HepG2 (cell line): ENCODE measurements at regions not wholly inside any gene's neighbourhood (a gene's known extent, or its start where the extent isn't known, plus 50 kb on each side); places are given as distances from the start of the nearest gene placed in this dataset.

Source experiments
- ATAC-seq: fragments of 200-7000 bp; cut with Tn5 transposase; 3 replicates; pipeline ENCODE4 v1.9.1; 2020; ENCODE audit warnings: mild to moderate bottlenecking, moderate library complexity
- BruUV-seq: library from RNA; stranded (reverse); fragments of 400-500 nt; replicated peaks from 2 replicates; lab custom pipeline; 2021; lab: Mats Ljungman, UMichigan
- CTCF ChIA-PET: fragments of 300-600 bp; formaldehyde crosslinking; extraction: SDS; loops from one replicate; lab custom pipeline; 2021; ENCODE audit warnings: low total read pairs, inconsistent platforms, low intra/inter-chr PET ratio; lab: Yijun Ruan, JAX
- POLR2A ChIA-PET: fragments of 350-600 bp; sonication (Branson Sonifier 250); formaldehyde crosslinking; loops from one replicate; lab custom pipeline; 2020; ENCODE audit warnings: antibody characterized with exemption, inconsistent platforms; lab: Yijun Ruan, JAX
- DNase-seq: peaks from one replicate; pipeline ENCODE4 v3.0.0-alpha.2; 2015; ENCODE audit warnings: low spot score
- FAIRE-seq: peaks from 3 replicates; lab custom pipeline; 2011; peaks lifted over from hg19 to GRCh38; lab: Jason Lieb, UNC
- H2AFZ ChIP-seq: one replicate; pipeline ENCODE4 v1.6.1; 2011; ENCODE audit warnings: low read length, inconsistent platforms
- H3K27ac ChIP-seq: fragments of 300-600 bp; 3 replicates; pipeline ENCODE4 v1.8.0; 2011; ENCODE audit warnings: mixed run types, mild to moderate bottlenecking, mixed read lengths, low read length, inconsistent platforms; ENCODE audit not compliant: insufficient read depth; ENCODE audit errors: extremely low read length
- H3K27me3 ChIP-seq, 2 experiments: fragments of 200-600 bp in 1 of 2; 2 replicates in 1 of 2; 3 replicates in 1 of 2; pipeline versions ENCODE4 v1.6.0 to v1.8.0; 2011; ENCODE audit warnings: low read length in 2 of 2, mild to moderate bottlenecking in 2 of 2, moderate library complexity in 2 of 2, inconsistent platforms in 1 of 2; ENCODE audit not compliant: insufficient read depth in 2 of 2, control insufficient read depth in 1 of 2
- H3K36me3 ChIP-seq, 2 experiments: fragments of 200-600 bp in 1 of 2; replicated peaks in 1 of 2; 2 replicates in 1 of 2; 3 replicates in 1 of 2; pipeline versions ENCODE4 v1.5.1 to v1.8.0; 2011; ENCODE audit warnings: low read length in 2 of 2, inconsistent platforms in 1 of 2; ENCODE audit not compliant: insufficient read depth in 2 of 2, control insufficient read depth in 1 of 2
- H3K4me1 ChIP-seq: 2 replicates; pipeline ENCODE4 v1.5.1; 2012; ENCODE audit warnings: low read length, inconsistent platforms; ENCODE audit not compliant: insufficient read depth
- H3K4me2 ChIP-seq: 2 replicates; pipeline ENCODE4 v1.6.0; 2011; ENCODE audit warnings: low read depth, low read length, inconsistent platforms
- H3K4me3 ChIP-seq, 3 experiments: fragments of 200-600 bp in 1 of 3; sonication (generic), shearing (Covaris generic) in 1 of 3; replicated peaks in 1 of 3; 2 replicates each; pipeline ENCODE4 v1.5.1; 2011 to 2016; ENCODE audit warnings: low read length in 3 of 3, inconsistent platforms in 2 of 3, low read depth in 2 of 3, mild to moderate bottlenecking in 2 of 3, control low read depth in 1 of 3, mixed read lengths in 1 of 3; ENCODE audit not compliant: insufficient read depth in 1 of 3
- H3K79me2 ChIP-seq: one replicate; pipeline ENCODE4 v1.6.1; 2011; ENCODE audit warnings: low read length, inconsistent platforms; ENCODE audit not compliant: insufficient read depth
- H3K9ac ChIP-seq: 2 replicates; pipeline ENCODE4 v1.6.0; 2011; ENCODE audit warnings: mild to moderate bottlenecking, low read depth, low read length, inconsistent platforms; ENCODE audit not compliant: insufficient read depth
- H3K9me3 ChIP-seq: 2 replicates; pipeline ENCODE4 v1.5.1; 2012; ENCODE audit warnings: mild to moderate bottlenecking, low read length
- H4K20me1 ChIP-seq: 2 replicates; pipeline ENCODE4 v1.6.0; 2011; ENCODE audit warnings: inconsistent platforms, mild to moderate bottlenecking, low read length, moderate library complexity; ENCODE audit not compliant: insufficient read depth
- KLF12 ChIP-seq: sonication (generic); formaldehyde crosslinking; IDR thresholded peaks from 2 replicates; pipeline ENCODE4 v1.4.0; 2020; ENCODE audit warnings: missing genetic modification reagents, borderline replicate concordance
- NFYB ChIP-seq: sonication (generic); formaldehyde crosslinking; IDR thresholded peaks from 2 replicates; pipeline ENCODE4 v1.4.0; 2020; ENCODE audit warnings: missing genetic modification reagents
- POLR2AphosphoS2 ChIP-seq: IDR thresholded peaks from 2 replicates; pipeline ENCODE4 v1.6.1; 2011; ENCODE audit warnings: low read depth, low read length, improper control_type of control experiment
- SOX6 ChIP-seq, 2 experiments: fragments of 450-650 bp in 1 of 2; sonication (generic) in 1 of 2; formaldehyde crosslinking in 1 of 2; IDR thresholded peaks; 2 replicates each; pipeline versions ENCODE4 v1.4.0 to v1.6.1; 2017 to 2020; ENCODE audit warnings: antibody characterized with exemption in 1 of 2, mild to moderate bottlenecking in 1 of 2, missing genetic modification reagents in 1 of 2
- ZNF318 ChIP-seq: sonication (generic); formaldehyde crosslinking; IDR thresholded peaks from 2 replicates; pipeline ENCODE4 v1.4.0; 2020; ENCODE audit warnings: mild to moderate bottlenecking, missing genetic modification reagents
- ZNF512B ChIP-seq: sonication (generic); formaldehyde crosslinking; IDR thresholded peaks from 2 replicates; pipeline ENCODE4 v1.5.1; 2020; ENCODE audit warnings: missing genetic modification reagents, mild to moderate bottlenecking, borderline replicate concordance
- ZNF605 ChIP-seq: sonication (generic); formaldehyde crosslinking; IDR thresholded peaks from 2 replicates; pipeline ENCODE4 v1.8.0; 2022; ENCODE audit warnings: mild to moderate bottlenecking, missing genetic modification reagents
- ZNF800 ChIP-seq: sonication (generic); formaldehyde crosslinking; IDR thresholded peaks from 2 replicates; pipeline ENCODE4 v1.4.0; 2020; ENCODE audit warnings: missing genetic modification reagents
- WGBS: methylation state at CpG from one replicate; pipeline ENCODE4 v1.1.6; 2017; ENCODE audit warnings: low lambda C conversion rate; 5-methylcytosine and 5-hydroxymethylcytosine counted together
- in situ Hi-C: cut with HindIII; loops from 2 replicates; pipeline ENCODE4 v1.10.0; 2017; ENCODE audit warnings: low pct_unique_long_range_greater_than_20kb; ENCODE audit not compliant: extremely low pct_ligation_motif_present
- intact Hi-C: fragments of 100-400 bp; cut with micrococcal nuclease; formaldehyde crosslinking; loops from one replicate; pipeline ENCODE4 v1.10.0; 2022; ENCODE audit not compliant: unreplicated experiment

- TF ChIP-seq POLR2AphosphoS2 = no peak
Measured at GRCh38 chr2:208937521-208937920, 486.3 kb upstream of the MAP2 start (continued).

- Histone ChIP-seq H3K4me2 (no peak overlapping the region), H3K4me1 (no peaks in the 10 kb centered on the region), H3K36me3 (no peaks in the 10 kb centered on the region), H3K9me3 (no peaks in the 10 kb centered on the region), H2AFZ (no peak overlapping the region), H3K79me2 (no peaks in the 10 kb centered on the region), H3K9ac (no peak overlapping the region), H3K4me3 (no peak overlapping the region), H3K27ac (no peak overlapping the region), H4K20me1 (no peaks in the 10 kb centered on the region), H3K27me3 (no peaks in the 10 kb centered on the region)
- ATAC-seq = no peak
- in situ Hi-C loops (no loop called here), intact Hi-C loops (no loop called here)
- POLR2A ChIA-PET = no interaction called here
- 0% methylated on average over 1 of the region's 1 CpG for WGBS
- FAIRE-seq = no peak
- no TSS peak for BruUV-seq
- DNase-seq = no peak
- CTCF ChIA-PET = no interaction called here
- TF ChIP-seq ZNF605 (CRISPR knock-in tag) = no peak
- TF ChIP-seq ZNF318 (CRISPR knock-in tag) = no peak
- no peak for TF ChIP-seq ZNF512B (CRISPR knock-in tag)
- TF ChIP-seq KLF12 = no peak
- no peak for TF ChIP-seq SOX6 (IDR thresholded peaks at IDR 0.05)
- TF ChIP-seq SOX6 (CRISPR knock-in tag; IDR thresholded peaks at IDR 0.05) = no peak
- TF ChIP-seq NFYB (CRISPR knock-in tag) = no peak
- TF ChIP-seq ZNF800 (CRISPR knock-in tag) = no peak
Measured at GRCh38 chr2:208939852-208940251, 484.0 kb upstream of the MAP2 start.
